Stimulated activated CD4-positive, alpha-beta T cell treated with anti-CD3 and anti-CD28 coated beads, Interleukin-12 subunit alpha, Interleukin-12 subunit beta, amount 100 ng/mL, for 4 hours (primary cell): ENCODE measurements at regions not wholly inside any gene's neighbourhood (a gene's known extent, or its start where the extent isn't known, plus 50 kb on each side); places are given as distances from the start of the nearest gene placed in this dataset.
"Not testable (repeated sequence)": the region's sequence is repeated elsewhere in the genome, so short reads cannot be mapped to it uniquely, and the experiment has no call there.

Experiments
- DNase-seq: peaks from one replicate; pipeline ENCODE4 v3.0.0-alpha.2; 2020

- DNase-seq, result not testable (repeated sequence)
Measured at GRCh38 chr14:106477600-106477999, 951.2 kb downstream of the TMEM121 start.

GRCh38 chr14:106480287-106480686 is 953.9 kb downstream of the TMEM121 start:
- DNase-seq, result not testable (repeated sequence)

GRCh38 chr14:106482213-106482612 is 955.8 kb downstream of the TMEM121 start:
- DNase-seq, result not testable (repeated sequence)

- DNase-seq, result no peak
Measured at GRCh38 chr14:106487600-106487999, 961.2 kb downstream of the TMEM121 start.

- no peak for DNase-seq
Measured at GRCh38 chr14:106488291-106488690, 961.9 kb downstream of the TMEM121 start.

- DNase-seq, result no peak
Measured at GRCh38 chr14:106489112-106489881, 962.9 kb downstream of the TMEM121 start.

GRCh38 chr14:106490442-106490841 is 964.1 kb downstream of the TMEM121 start:
- no peak for DNase-seq

GRCh38 chr14:106491851-106492250 is 965.5 kb downstream of the TMEM121 start:
- DNase-seq, result no peak

GRCh38 chr14:106493962-106494823 is 967.8 kb downstream of the TMEM121 start:
- DNase-seq, result no peak

- no peak for DNase-seq
Measured at GRCh38 chr14:106500571-106500970, 974.2 kb downstream of the TMEM121 start.

- DNase-seq, result no peak
Measured at GRCh38 chr14:106501898-106502297, 975.5 kb downstream of the TMEM121 start.

- DNase-seq, result no peak
Measured at GRCh38 chr14:106505366-106505765, 979.0 kb downstream of the TMEM121 start.

- DNase-seq, result no peak
Measured at GRCh38 chr14:106506881-106507305, 980.5 kb downstream of the TMEM121 start.

GRCh38 chr14:106507354-106507753 is 981.0 kb downstream of the TMEM121 start:
- no peak for DNase-seq

- no peak for DNase-seq
Measured at GRCh38 chr14:106508216-106508615, 981.8 kb downstream of the TMEM121 start.

GRCh38 chr14:106509176-106509575 is 982.8 kb downstream of the TMEM121 start:
- no peak for DNase-seq

- DNase-seq, result no peak
Measured at GRCh38 chr14:106509807-106510206, 983.4 kb downstream of the TMEM121 start.

- peak; percentile 13 for DNase-seq
Measured at GRCh38 chr14:106511006-106511799, 984.8 kb downstream of the TMEM121 start.

- DNase-seq, result no peak
Measured at GRCh38 chr14:106511800-106512198, 985.4 kb downstream of the TMEM121 start.

- DNase-seq, result no peak
Measured at GRCh38 chr14:106513302-106513701, 986.9 kb downstream of the TMEM121 start.

- DNase-seq, result peak; percentile 84
Measured at GRCh38 chr14:106518054-106518943, 991.9 kb downstream of the TMEM121 start.

- not testable (repeated sequence) for DNase-seq
Measured at GRCh38 chr14:106522118-106522517, 995.7 kb downstream of the TMEM121 start.
